ENCODE measurements at regions not wholly inside any gene's neighbourhood (a gene's known extent, or its start where the extent isn't known, plus 50 kb on each side); places are given as distances from the start of the nearest gene placed in this dataset.

DNA sequence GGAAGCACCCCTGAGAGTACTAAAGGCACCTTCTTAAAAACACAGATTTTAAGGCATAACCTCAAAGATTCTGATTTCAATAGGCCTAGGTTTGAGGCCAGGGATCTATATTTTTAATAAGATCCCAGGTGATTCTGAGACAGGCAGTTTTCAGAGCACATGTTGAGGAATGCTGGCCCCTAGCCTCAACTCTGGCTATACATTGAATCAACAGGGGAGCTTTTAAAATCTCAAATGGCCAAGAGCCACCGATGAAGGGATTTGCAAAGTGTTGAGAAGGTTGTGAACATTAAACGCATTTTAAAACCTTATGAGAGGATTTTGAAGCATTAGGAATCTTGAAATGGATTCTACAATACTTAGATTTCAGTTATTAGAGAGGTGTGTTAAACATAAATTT, 268.8 kb upstream of the ARHGEF26 start:
- TF ChIP-seq, protein P1, sequence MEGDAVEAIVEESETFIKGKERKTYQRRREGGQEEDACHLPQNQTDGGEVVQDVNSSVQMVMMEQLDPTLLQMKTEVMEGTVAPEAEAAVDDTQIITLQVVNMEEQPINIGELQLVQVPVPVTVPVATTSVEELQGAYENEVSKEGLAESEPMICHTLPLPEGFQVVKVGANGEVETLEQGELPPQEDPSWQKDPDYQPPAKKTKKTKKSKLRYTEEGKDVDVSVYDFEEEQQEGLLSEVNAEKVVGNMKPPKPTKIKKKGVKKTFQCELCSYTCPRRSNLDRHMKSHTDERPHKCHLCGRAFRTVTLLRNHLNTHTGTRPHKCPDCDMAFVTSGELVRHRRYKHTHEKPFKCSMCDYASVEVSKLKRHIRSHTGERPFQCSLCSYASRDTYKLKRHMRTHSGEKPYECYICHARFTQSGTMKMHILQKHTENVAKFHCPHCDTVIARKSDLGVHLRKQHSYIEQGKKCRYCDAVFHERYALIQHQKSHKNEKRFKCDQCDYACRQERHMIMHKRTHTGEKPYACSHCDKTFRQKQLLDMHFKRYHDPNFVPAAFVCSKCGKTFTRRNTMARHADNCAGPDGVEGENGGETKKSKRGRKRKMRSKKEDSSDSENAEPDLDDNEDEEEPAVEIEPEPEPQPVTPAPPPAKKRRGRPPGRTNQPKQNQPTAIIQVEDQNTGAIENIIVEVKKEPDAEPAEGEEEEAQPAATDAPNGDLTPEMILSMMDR (IDR thresholded peaks at IDR 0.05): no peak
- no peak for TF ChIP-seq POLR2A (IDR thresholded peaks at IDR 0.05)

Data from breast epithelium (tissue), 3 donors.